K562 (cell line): ENCODE measurements at regions not wholly inside any gene's neighbourhood (a gene's known extent, or its start where the extent isn't known, plus 50 kb on each side); places are given as distances from the start of the nearest gene placed in this dataset.

Experiments
- ATAC-seq: fragments of 200-7000 bp; cut with Tn5 transposase; 3 replicates; pipeline ENCODE4 v1.9.1; 2020; ENCODE audit warnings: moderate library complexity
- BruUV-seq: library from RNA; stranded (reverse); fragments of 400-500 nt; replicated peaks from 2 replicates; lab custom pipeline; 2021; lab: Mats Ljungman, UMichigan
- CTCF ChIA-PET: fragments of 300-600 bp; formaldehyde crosslinking; extraction: SDS; loops from one replicate; lab custom pipeline; 2021; ENCODE audit warnings: low intra/inter-chr PET ratio; lab: Yijun Ruan, JAX
- POLR2A ChIA-PET: fragments of 300-600, 350-650 bp; sonication (Branson Sonifier 250); formaldehyde crosslinking; extraction: SDS; loops from one replicate; lab custom pipeline; 2021; ENCODE audit warnings: antibody characterized with exemption, inconsistent platforms; lab: Yijun Ruan, JAX
- DNase-seq, 4 experiments: peaks; one replicate each; pipeline versions ENCODE4 v3.0.0 to v3.0.0-alpha.2; 2011 to 2018; ENCODE audit warnings: low spot score in 3 of 4, mixed read lengths in 3 of 4; ENCODE audit errors: extremely low read depth in 1 of 4
- FAIRE-seq: peaks from 2 replicates; lab custom pipeline; 2011; peaks lifted over from hg19 to GRCh38; lab: Jason Lieb, UNC
- H2AFZ ChIP-seq: 2 replicates; pipeline ENCODE4 v1.6.0; 2011; ENCODE audit warnings: low read depth, low read length, control low read depth, inconsistent platforms
- H3K27ac ChIP-seq: fragments of 200-600 bp; 3 replicates; pipeline ENCODE4 v1.8.0; 2011; ENCODE audit warnings: low read depth, mild to moderate bottlenecking, control low read depth, inconsistent platforms, low read length, moderate library complexity, mixed read lengths; ENCODE audit errors: extremely low read depth
- H3K27me3 ChIP-seq, 2 experiments: fragments of 300-600 bp in 1 of 2; 2 replicates in 1 of 2; 3 replicates in 1 of 2; pipeline versions ENCODE4 v1.6.0 to v1.8.0; 2011; ENCODE audit warnings: inconsistent platforms in 2 of 2, low read length in 2 of 2, mild to moderate bottlenecking in 1 of 2, mixed read lengths in 1 of 2, moderate library complexity in 1 of 2; ENCODE audit not compliant: control insufficient read depth in 2 of 2, insufficient read depth in 2 of 2
- H3K36me3 ChIP-seq: fragments of 300-600 bp; 3 replicates; pipeline ENCODE4 v1.8.0; 2011; ENCODE audit warnings: mild to moderate bottlenecking, low read length, inconsistent platforms; ENCODE audit not compliant: control insufficient read depth, insufficient read depth
- H3K4me1 ChIP-seq, 2 experiments: fragments of 200-600 bp in 1 of 2; replicated peaks in 1 of 2; 2 replicates in 1 of 2; 3 replicates in 1 of 2; pipeline versions ENCODE4 v1.5.1 to v1.8.0; 2011; ENCODE audit warnings: inconsistent platforms in 2 of 2, low read length in 2 of 2, mild to moderate bottlenecking in 1 of 2, mixed read lengths in 1 of 2, moderate library complexity in 1 of 2; ENCODE audit not compliant: control insufficient read depth in 2 of 2, insufficient read depth in 2 of 2
- H3K4me2 ChIP-seq: 2 replicates; pipeline ENCODE4 v1.6.1; 2011; ENCODE audit warnings: low read length, control low read depth, inconsistent platforms, mixed read lengths; ENCODE audit not compliant: insufficient read depth
- H3K4me3 ChIP-seq: fragments of 200-600 bp; sonication (generic), shearing (Covaris generic); 2 replicates; pipeline ENCODE4 v1.5.1; 2016; ENCODE audit warnings: control low read depth, inconsistent platforms
- H3K79me2 ChIP-seq: fragments of 200-600 bp; 3 replicates; pipeline ENCODE4 v1.8.0; 2011; ENCODE audit warnings: low read length, inconsistent platforms; ENCODE audit not compliant: control insufficient read depth, insufficient read depth
- H3K9ac ChIP-seq, 2 experiments: 2 replicates each; pipeline versions ENCODE4 v1.6.0 to v1.6.1; 2011; ENCODE audit warnings: low read depth in 2 of 2, low read length in 2 of 2, control low read depth in 1 of 2, inconsistent platforms in 1 of 2, mild to moderate bottlenecking in 1 of 2, mixed read lengths in 1 of 2; ENCODE audit not compliant: insufficient read depth in 1 of 2
- H3K9me1 ChIP-seq: one replicate; pipeline ENCODE4 v1.6.0; 2011; ENCODE audit warnings: inconsistent platforms, mild to moderate bottlenecking, low read length, moderate library complexity; ENCODE audit not compliant: control insufficient read depth, insufficient read depth
- H3K9me3 ChIP-seq: replicated peaks from 2 replicates; pipeline ENCODE4 v1.5.1; 2011; ENCODE audit warnings: low read depth, low read length, inconsistent platforms; ENCODE audit not compliant: control insufficient read depth, insufficient read depth
- H4K20me1 ChIP-seq: replicated peaks from 2 replicates; pipeline ENCODE4 v1.6.1; 2011; ENCODE audit warnings: low read length, inconsistent platforms, mixed read lengths; ENCODE audit not compliant: control insufficient read depth, insufficient read depth
- CREM ChIP-seq: IDR thresholded peaks from 2 replicates; pipeline ENCODE4 v1.6.1; 2014; ENCODE audit warnings: antibody characterized with exemption, low read depth
- ELF1 ChIP-seq: fragments of 200-800 bp; sonication (Bioruptor generic); IDR thresholded peaks from 2 replicates; pipeline ENCODE4 v1.6.1; 2016; ENCODE audit warnings: missing genetic modification characterization, missing compliant biosample characterization
- MED1 ChIP-seq: sonication (generic); formaldehyde crosslinking; IDR thresholded peaks from 2 replicates; pipeline ENCODE4 v1.8.1; 2023; ENCODE audit warnings: missing genetic modification reagents, borderline replicate concordance
- PPARD ChIP-seq: fragments of 250-450 bp; sonication (Bioruptor Pico); IDR thresholded peaks from 2 replicates; pipeline ENCODE4 v1.8.0; 2022; ENCODE audit warnings: inconsistent platforms, mild to moderate bottlenecking, moderate library complexity
- REST ChIP-seq, 2 experiments: fragments of 450-650 bp; formaldehyde crosslinking in 1 of 2; IDR thresholded peaks; 2 replicates each; pipeline versions ENCODE4 v1.4.0 to v1.6.1; 2014 to 2020; ENCODE audit warnings: mild to moderate bottlenecking in 2 of 2, borderline replicate concordance in 1 of 2, low read depth in 1 of 2
- XRCC3 ChIP-seq: fragments of 450-650 bp; IDR thresholded peaks from 2 replicates; pipeline ENCODE4 v1.6.1; 2017; ENCODE audit warnings: mild to moderate bottlenecking, moderate library complexity
- WGBS: fragments of 100-300 bp; shearing (Covaris generic); methylation state at CpG from one replicate; pipeline ENCODE4 v1.1.6; 2016; ENCODE audit warnings: low coverage, mixed read lengths; ENCODE audit not compliant: insufficient coverage; ENCODE audit errors: missing lambda C conversion rate; 5-methylcytosine and 5-hydroxymethylcytosine counted together
- in situ Hi-C: fragments of 300-500 bp; cut with MboI; formaldehyde crosslinking; loops from 4 replicates; pipeline ENCODE4 v1.15.0; 2018; ENCODE audit warnings: inconsistent platforms, mixed read lengths
- intact Hi-C: fragments of 100-400 bp; cut with micrococcal nuclease; formaldehyde crosslinking; loops from 2 replicates; pipeline ENCODE4 v1.14.2; 2022
- TF ChIP-seq, protein P1 (sequence below): fragments of 150-350 bp; IDR thresholded peaks from 2 replicates; pipeline ENCODE4 v1.6.1; 2014; ENCODE audit warnings: low read depth, mild to moderate bottlenecking, low read length, borderline replicate concordance

DNA sequence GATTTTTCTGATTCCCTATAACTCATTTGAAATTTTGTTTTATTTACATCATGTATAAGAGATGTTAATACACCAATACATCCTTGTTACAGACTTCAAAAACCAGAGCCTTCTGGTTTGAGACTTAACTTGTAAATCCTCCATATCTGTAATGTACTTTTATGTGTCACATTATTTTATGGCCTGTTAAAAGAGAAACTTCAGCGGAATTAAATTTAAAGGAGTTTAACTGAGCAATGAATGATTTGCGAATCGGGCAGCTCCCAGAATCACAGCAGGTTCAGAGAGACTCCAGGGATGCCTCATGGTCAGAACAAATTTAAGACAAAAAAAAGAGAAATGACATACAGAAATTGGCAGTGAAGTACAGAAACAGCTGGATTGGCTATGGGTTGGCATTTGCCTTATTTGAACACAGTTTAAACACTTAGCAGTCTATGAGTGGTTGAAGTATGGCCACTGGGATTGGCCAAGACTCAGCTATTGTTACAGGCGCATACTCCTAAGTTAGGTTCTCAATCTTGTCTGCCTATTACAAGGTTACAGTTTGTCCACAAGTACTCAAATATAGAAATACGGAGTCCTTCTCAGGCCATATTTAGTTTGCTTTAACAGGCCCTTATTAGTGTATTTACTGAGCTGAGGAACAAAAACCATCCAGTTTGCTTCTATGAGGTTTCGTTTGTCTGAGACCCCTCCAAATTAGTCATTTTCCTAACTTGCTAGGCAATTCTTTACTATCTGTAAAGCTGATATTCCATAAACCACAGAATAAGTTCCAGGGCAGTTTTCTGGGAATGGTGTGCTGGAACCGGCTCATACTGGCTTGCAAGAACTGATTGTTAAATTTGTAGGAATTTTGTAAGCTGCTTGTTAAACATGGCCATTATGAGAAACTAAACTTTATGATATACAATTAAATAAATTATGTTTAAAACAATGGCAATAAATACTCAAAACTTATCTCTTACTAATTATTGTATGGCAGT, 56.2 kb upstream of the WDR26 start:
- Histone ChIP-seq H3K9ac (no peak overlapping the region), H3K27me3 (peaks cover 12 to 14% of the 10 kb centered on the region in 2 experiments; a peak in 2 of 5 replicates), H3K4me2 (no peak overlapping the region), H3K79me2 (no peaks in the 10 kb centered on the region), H3K9me3 (no peaks in the 10 kb centered on the region), H4K20me1 (no peaks in the 10 kb centered on the region), H3K4me3 (no peak overlapping the region), H3K4me1 (no peaks in the 10 kb centered on the region), H3K9me1 (no peaks in the 10 kb centered on the region), H2AFZ (no peak overlapping the region), H3K36me3 (no peaks in the 10 kb centered on the region), H3K27ac (no peak overlapping the region)
- FAIRE-seq (no peak), DNase-seq (no peak), ATAC-seq (no peak)
- ChIA-PET POLR2A (no interaction called here), CTCF (no interaction called here)
- in situ Hi-C loops (no loop called here), intact Hi-C loops (no loop called here)
- WGBS: 25% methylated on average over 7 of the region's 7 CpGs
- BruUV-seq: no TSS peak
- TF ChIP-seq XRCC3: no peak
- TF ChIP-seq, protein P1, sequence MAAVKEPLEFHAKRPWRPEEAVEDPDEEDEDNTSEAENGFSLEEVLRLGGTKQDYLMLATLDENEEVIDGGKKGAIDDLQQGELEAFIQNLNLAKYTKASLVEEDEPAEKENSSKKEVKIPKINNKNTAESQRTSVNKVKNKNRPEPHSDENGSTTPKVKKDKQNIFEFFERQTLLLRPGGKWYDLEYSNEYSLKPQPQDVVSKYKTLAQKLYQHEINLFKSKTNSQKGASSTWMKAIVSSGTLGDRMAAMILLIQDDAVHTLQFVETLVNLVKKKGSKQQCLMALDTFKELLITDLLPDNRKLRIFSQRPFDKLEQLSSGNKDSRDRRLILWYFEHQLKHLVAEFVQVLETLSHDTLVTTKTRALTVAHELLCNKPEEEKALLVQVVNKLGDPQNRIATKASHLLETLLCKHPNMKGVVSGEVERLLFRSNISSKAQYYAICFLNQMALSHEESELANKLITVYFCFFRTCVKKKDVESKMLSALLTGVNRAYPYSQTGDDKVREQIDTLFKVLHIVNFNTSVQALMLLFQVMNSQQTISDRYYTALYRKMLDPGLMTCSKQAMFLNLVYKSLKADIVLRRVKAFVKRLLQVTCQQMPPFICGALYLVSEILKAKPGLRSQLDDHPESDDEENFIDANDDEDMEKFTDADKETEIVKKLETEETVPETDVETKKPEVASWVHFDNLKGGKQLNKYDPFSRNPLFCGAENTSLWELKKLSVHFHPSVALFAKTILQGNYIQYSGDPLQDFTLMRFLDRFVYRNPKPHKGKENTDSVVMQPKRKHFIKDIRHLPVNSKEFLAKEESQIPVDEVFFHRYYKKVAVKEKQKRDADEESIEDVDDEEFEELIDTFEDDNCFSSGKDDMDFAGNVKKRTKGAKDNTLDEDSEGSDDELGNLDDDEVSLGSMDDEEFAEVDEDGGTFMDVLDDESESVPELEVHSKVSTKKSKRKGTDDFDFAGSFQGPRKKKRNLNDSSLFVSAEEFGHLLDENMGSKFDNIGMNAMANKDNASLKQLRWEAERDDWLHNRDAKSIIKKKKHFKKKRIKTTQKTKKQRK: no peak
- TF ChIP-seq MED1: no peak
- no peak for TF ChIP-seq CREM
- no peak for TF ChIP-seq PPARD (CRISPR knock-in tag)
- TF ChIP-seq REST (IDR thresholded peaks at IDR 0.05; ENCODE audit: borderline replicate concordance): no peak
- TF ChIP-seq REST (CRISPR knock-in tag; IDR thresholded peaks at IDR 0.05; ENCODE audit: low read depth): no peak
- TF ChIP-seq ELF1 (tag): no peak
